Superior temporal gyrus (tissue), 1 donor: ENCODE measurements at regions not wholly inside any gene's neighbourhood (a gene's known extent, or its start where the extent isn't known, plus 50 kb on each side); places are given as distances from the start of the nearest gene placed in this dataset.
"Not testable (repeated sequence)": the region's sequence is repeated elsewhere in the genome, so short reads cannot be mapped to it uniquely, and the experiment has no call there.

Experiments used
- DNase-seq: peaks from one replicate; pipeline ENCODE4 v3.0.0-alpha.2; 2016; ENCODE audit errors: extremely low spot score

DNA sequence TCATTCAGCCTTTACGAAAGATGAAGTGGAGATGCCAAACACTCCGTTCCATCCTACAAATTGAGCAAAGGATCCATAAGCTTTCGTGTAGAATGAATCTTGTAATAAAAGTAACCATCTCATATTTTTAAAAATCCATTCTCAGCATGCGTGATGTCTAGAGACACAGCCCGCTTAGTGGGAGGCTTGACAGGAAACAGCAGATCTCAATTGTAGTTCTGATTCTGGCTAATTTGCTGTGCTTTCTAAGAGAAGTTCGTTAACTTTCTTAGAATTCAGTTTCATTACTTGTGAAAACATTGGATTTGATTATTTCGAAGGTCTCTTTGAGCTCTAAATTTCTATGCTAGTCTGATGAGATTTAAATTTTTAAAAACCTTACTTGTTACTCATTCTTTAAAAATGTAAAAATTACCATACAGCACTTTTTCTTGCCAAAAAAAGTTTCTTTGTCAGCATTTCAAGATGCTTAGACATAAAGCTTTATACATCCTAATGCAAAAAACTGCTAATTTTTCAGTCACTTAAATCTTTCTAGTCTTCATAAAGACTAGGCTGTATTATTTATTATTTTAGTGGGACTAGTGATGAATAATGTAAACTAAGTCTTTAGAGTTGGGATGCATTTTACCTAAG is 66.9 kb upstream of the NEIL3 start:
- DNase-seq, result no peak

DNA sequence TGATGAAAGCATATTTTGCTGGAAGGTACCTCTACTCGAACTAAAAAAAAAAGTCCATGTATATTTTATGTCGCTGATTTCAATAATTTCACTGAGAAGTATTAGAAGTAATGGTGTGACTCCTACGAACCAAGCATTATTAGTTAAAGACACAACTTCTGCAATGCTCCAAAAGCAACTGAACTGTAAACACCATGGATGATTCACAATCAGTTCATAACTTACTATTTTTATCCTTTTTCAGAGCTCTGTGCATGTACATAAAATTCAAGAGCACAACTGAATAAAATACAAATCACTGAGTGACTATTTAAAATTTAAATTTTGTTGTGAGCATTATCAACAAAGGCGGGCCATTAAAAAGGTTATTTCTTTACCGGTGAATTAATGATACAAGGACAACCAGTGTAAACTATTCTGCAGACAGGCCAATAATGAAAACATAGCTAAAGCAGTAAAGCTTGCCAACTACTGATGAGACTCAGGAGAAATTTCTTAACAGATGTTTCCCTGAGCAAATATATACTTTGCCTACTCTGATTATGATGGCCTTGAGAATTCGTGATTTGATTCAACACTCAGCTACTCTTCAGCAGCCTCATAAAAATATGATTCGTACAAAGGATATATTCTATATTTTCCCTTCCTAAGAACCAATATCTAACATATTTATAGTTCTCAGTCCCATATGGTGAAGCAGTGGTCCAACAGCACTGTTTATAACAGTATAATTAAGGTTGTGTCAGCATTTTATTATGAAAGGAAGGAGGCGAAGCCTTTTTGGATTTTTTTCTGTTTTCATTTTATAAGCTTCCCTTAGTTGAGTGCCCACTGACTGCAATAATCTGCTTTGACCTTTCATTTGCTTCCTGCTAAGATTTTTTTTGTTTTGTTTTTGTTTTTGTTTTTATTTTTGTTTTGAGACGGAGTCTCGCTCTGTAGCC is 62.8 kb upstream of the NEIL3 start:
- no peak for DNase-seq

DNA sequence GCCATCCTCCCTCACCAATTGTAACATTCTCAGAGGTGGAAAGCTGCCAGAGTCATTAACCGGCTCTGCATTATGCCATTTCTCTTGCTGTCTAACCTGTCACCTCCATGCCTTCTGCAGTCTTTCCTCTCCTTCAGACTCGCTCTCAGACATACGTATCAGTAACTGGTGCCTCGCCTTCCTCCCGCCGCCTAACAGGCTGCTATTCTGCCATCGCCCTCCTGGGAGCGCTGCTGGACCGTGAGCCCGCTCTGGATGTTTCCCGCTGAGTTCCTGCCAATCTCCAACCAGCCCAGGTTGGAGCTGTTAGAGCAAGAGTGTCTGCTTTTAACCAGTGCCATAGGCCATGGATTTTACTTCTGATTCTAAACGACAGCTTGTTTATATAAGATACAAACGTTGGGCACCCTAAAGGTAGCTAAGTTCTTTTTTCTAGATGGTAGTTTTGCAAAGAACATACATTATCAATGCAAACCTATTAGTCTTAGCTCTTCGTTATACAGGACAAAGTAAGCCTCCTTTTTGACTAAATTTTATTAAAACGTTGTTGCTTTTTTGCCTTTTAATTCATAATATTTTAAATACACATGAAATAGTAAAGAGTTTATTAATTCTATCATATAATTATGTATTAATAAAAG is 59.5 kb upstream of the NEIL3 start:
- DNase-seq, result peak; percentile 82

DNA sequence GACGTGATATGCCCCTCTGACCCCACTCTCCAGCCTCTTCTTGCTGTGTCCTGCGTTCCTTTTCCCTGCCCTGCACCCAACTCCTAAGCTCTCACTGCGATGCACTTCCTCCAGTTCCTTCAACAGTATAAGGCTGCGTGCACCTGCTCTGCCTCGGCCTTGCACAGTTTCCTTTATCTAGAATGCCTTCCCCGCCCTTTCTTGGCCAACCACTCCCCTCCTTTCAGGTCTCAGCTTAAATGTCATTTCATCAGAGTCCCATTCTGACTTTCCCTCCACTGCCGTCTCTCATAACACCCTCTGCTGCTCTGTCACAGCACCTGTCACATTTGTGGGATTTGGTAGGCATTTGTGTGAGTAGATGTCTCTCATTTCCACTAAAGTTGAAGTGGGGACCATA is 58.4 kb upstream of the NEIL3 start:
- DNase-seq, result no peak

- DNase-seq, result no peak
Observed at GRCh38 chr4:177255359-177255758, 54.3 kb upstream of the NEIL3 start.

- DNase-seq, result no peak
Observed at GRCh38 chr4:177256950-177257349, 52.7 kb upstream of the NEIL3 start.

- DNase-seq, result not testable (repeated sequence)
Observed at GRCh38 chr4:177259466-177259865, 50.2 kb upstream of the NEIL3 start.
